Neuronal stem cell (in vitro differentiated cells): ENCODE measurements at regions not wholly inside any gene's neighbourhood (a gene's known extent, or its start where the extent isn't known, plus 50 kb on each side); places are given as distances from the start of the nearest gene placed in this dataset.

ENCODE experiments used
- DNase-seq: peaks from one replicate; pipeline ENCODE4 v3.0.0-alpha.2; 2013; ENCODE audit warnings: low spot score
- H2AFZ ChIP-seq: one replicate; pipeline ENCODE4 v1.6.1; 2013; ENCODE audit warnings: mild to moderate bottlenecking, low read length, inconsistent platforms
- H2AK5ac ChIP-seq: 2 replicates; pipeline ENCODE4 v1.6.1; 2013; ENCODE audit warnings: low read depth, mild to moderate bottlenecking, inconsistent platforms, low read length, moderate library complexity, mixed read lengths
- H2BK120ac ChIP-seq: 2 replicates; pipeline ENCODE4 v1.6.1; 2013; ENCODE audit warnings: low read depth, mild to moderate bottlenecking, inconsistent platforms, low read length, moderate library complexity, mixed read lengths
- H2BK12ac ChIP-seq: one replicate; pipeline ENCODE4 v1.6.1; 2013; ENCODE audit warnings: low read length, inconsistent platforms
- H2BK15ac ChIP-seq: 2 replicates; pipeline ENCODE4 v1.6.1; 2013; ENCODE audit warnings: mild to moderate bottlenecking, low read length, inconsistent platforms, mixed read lengths
- H2BK5ac ChIP-seq: one replicate; pipeline ENCODE4 v1.6.1; 2013; ENCODE audit warnings: inconsistent platforms, mild to moderate bottlenecking, low read length, moderate library complexity
- H3K14ac ChIP-seq: one replicate; pipeline ENCODE4 v1.6.1; 2013; ENCODE audit warnings: low read length, inconsistent platforms
- H3K18ac ChIP-seq: 2 replicates; pipeline ENCODE4 v1.6.1; 2013; ENCODE audit warnings: low read length, inconsistent platforms
- H3K23ac ChIP-seq: 2 replicates; pipeline ENCODE4 v1.6.1; 2013; ENCODE audit warnings: low read depth, mild to moderate bottlenecking, mixed read lengths, low read length, inconsistent platforms; ENCODE audit not compliant: poor library complexity
- H3K27ac ChIP-seq: replicated peaks from 3 replicates; pipeline ENCODE4 v1.5.1; 2013; ENCODE audit warnings: low read length, inconsistent platforms
- H3K27me3 ChIP-seq, 3 experiments: 2 replicates each; pipeline ENCODE4 v1.6.1; 2013; ENCODE audit warnings: low read length in 3 of 3, mild to moderate bottlenecking in 2 of 3, inconsistent platforms in 1 of 3, low read depth in 1 of 3, mixed read lengths in 1 of 3, moderate library complexity in 1 of 3; ENCODE audit not compliant: control insufficient read depth in 3 of 3, insufficient read depth in 3 of 3
- H3K36me3 ChIP-seq, 2 donors: replicated peaks in 1 of 2; 2 replicates each; pipeline ENCODE4 v1.6.1; 2013; ENCODE audit warnings: low read length in 2 of 2; ENCODE audit not compliant: control insufficient read depth in 2 of 2, insufficient read depth in 2 of 2
- H3K4ac ChIP-seq: 2 replicates; pipeline ENCODE4 v1.6.1; 2013; ENCODE audit warnings: inconsistent platforms, mild to moderate bottlenecking, low read length, moderate library complexity
- H3K4me1 ChIP-seq, 2 donors: 1 replicate in 1 of 2; 2 replicates in 1 of 2; pipeline ENCODE4 v1.6.1; 2013; ENCODE audit warnings: low read length in 2 of 2, low read depth in 1 of 2; ENCODE audit not compliant: control insufficient read depth in 2 of 2, insufficient read depth in 1 of 2
- H3K4me2 ChIP-seq: one replicate; pipeline ENCODE4 v1.6.1; 2013; ENCODE audit warnings: mild to moderate bottlenecking, low read length, inconsistent platforms; ENCODE audit not compliant: insufficient read depth, poor library complexity, severe bottlenecking
- H3K4me3 ChIP-seq, 2 donors: 2 replicates each; pipeline ENCODE4 v1.5.1; 2013; ENCODE audit warnings: low read length in 2 of 2, mild to moderate bottlenecking in 2 of 2, inconsistent platforms in 1 of 2, moderate library complexity in 1 of 2
- H3K79me1 ChIP-seq: one replicate; pipeline ENCODE4 v1.6.1; 2013; ENCODE audit warnings: low read depth, mild to moderate bottlenecking, inconsistent platforms, low read length, moderate library complexity
- H3K9ac ChIP-seq: one replicate; pipeline ENCODE4 v1.6.1; 2013; ENCODE audit warnings: mild to moderate bottlenecking, low read depth, low read length, inconsistent platforms; ENCODE audit not compliant: poor library complexity
- H3K9me3 ChIP-seq, 2 donors: replicated peaks in 1 of 2; 2 replicates each; pipeline versions ENCODE3 to v1.6.1; 2013; ENCODE audit warnings: low read length in 2 of 2, mild to moderate bottlenecking in 2 of 2, inconsistent platforms in 1 of 2, low read depth in 1 of 2, mixed read lengths in 1 of 2, moderate library complexity in 1 of 2; ENCODE audit not compliant: control insufficient read depth in 2 of 2, insufficient read depth in 1 of 2
- H4K8ac ChIP-seq: one replicate; pipeline ENCODE4 v1.6.1; 2013; ENCODE audit warnings: low read depth, mild to moderate bottlenecking, inconsistent platforms, low read length, moderate library complexity
- H4K91ac ChIP-seq: one replicate; pipeline ENCODE4 v1.6.1; 2013; ENCODE audit warnings: low read length, low read depth, mild to moderate bottlenecking, inconsistent platforms; ENCODE audit not compliant: poor library complexity
- WGBS, 2 donors: extraction: QIAGEN DNeasy Blood & Tissue Kit; methylation state at CpG; one replicate each; pipeline ENCODE4 v1.1.7; 2013; ENCODE audit warnings: missing lambda C conversion rate in 2 of 2, mixed read lengths in 1 of 2; ENCODE audit not compliant: insufficient read length in 2 of 2, insufficient replicate concordance in 1 of 2; ENCODE audit errors: extremely low coverage in 2 of 2; 5-methylcytosine and 5-hydroxymethylcytosine counted together

- Histone ChIP-seq H2AK5ac (no peak overlapping the region), H3K14ac (no peak overlapping the region), H2BK5ac (no peak overlapping the region), H3K79me1 (no peaks in the 10 kb centered on the region), H3K23ac (no peak overlapping the region), H3K36me3 (no peaks in the 10 kb centered on the region), H3K27ac (no peak overlapping the region), H2BK120ac (no peak overlapping the region), H2AFZ (no peak overlapping the region), H4K91ac (no peak overlapping the region), H2BK12ac (no peak overlapping the region), H3K18ac (no peak overlapping the region), H3K27me3 (no peaks in the 10 kb centered on the region), H2BK15ac (no peak overlapping the region), H3K9me3 (no peaks in the 10 kb centered on the region), H3K4me3 (no peak overlapping the region), H3K4ac (no peak overlapping the region), H4K8ac (no peak overlapping the region), H3K4me2 (no peak overlapping the region), H3K9ac (no peak overlapping the region), H3K4me1 (no peaks in the 10 kb centered on the region)
- no peak for DNase-seq
- WGBS, 2 donors = no CpG with 5 or more reads among the region's 4 CpGs
These were observed 114.0 kb upstream of the HSF2 start for GRCh38 chr6:122285292-122285913.

- no peak overlapping the region for H3K27ac ChIP-seq
- no peaks in the 10 kb centered on the region for H3K9me3 ChIP-seq
- DNase-seq = no peak
- H4K91ac ChIP-seq = no peak overlapping the region
- no peak overlapping the region for H3K9ac ChIP-seq
- no peaks in the 10 kb centered on the region for H3K27me3 ChIP-seq
- no peak overlapping the region for H2BK15ac ChIP-seq
- no peak overlapping the region for H3K4me2 ChIP-seq
- no peak overlapping the region for H2BK5ac ChIP-seq
- no peak overlapping the region for H2AFZ ChIP-seq
- no peaks in the 10 kb centered on the region for H3K4me1 ChIP-seq
- no peak overlapping the region for H3K23ac ChIP-seq
- no peak overlapping the region for H2BK12ac ChIP-seq
- no peaks in the 10 kb centered on the region for H3K79me1 ChIP-seq
- H2AK5ac ChIP-seq = no peak overlapping the region
- H3K14ac ChIP-seq = no peak overlapping the region
- H3K18ac ChIP-seq = no peak overlapping the region
- no peaks in the 10 kb centered on the region for H3K36me3 ChIP-seq
- no peak overlapping the region for H2BK120ac ChIP-seq
- no peak overlapping the region for H4K8ac ChIP-seq
- H3K4me3 ChIP-seq = no peak overlapping the region
- no peak overlapping the region for H3K4ac ChIP-seq
These were observed 112.9 kb upstream of the HSF2 start for GRCh38 chr6:122286512-122286911.

- Histone ChIP-seq H3K79me1 (no peaks in the 10 kb centered on the region), H3K9ac (no peak overlapping the region), H2BK120ac (no peak overlapping the region), H3K23ac (no peak overlapping the region), H2BK15ac (no peak overlapping the region), H2AFZ (peak overlapping the region; percentile 19), H3K27me3 (no peaks in the 10 kb centered on the region), H3K4ac (no peak overlapping the region), H4K91ac (no peak overlapping the region), H3K9me3 (no peaks in the 10 kb centered on the region), H2BK5ac (no peak overlapping the region), H2AK5ac (no peak overlapping the region), H3K4me2 (no peak overlapping the region), H3K27ac (no peak overlapping the region), H3K18ac (no peak overlapping the region), H3K4me3 (no peak overlapping the region), H4K8ac (no peak overlapping the region), H2BK12ac (no peak overlapping the region), H3K36me3 (no peaks in the 10 kb centered on the region), H3K14ac (no peak overlapping the region), H3K4me1 (no peaks in the 10 kb centered on the region)
- WGBS, 2 donors = no CpG with 5 or more reads among the region's 4 CpGs
- no peak for DNase-seq
These were observed 109.5 kb upstream of the HSF2 start for GRCh38 chr6:122289762-122290539.

- Histone ChIP-seq H4K91ac (no peak overlapping the region), H3K4me1 (no peaks in the 10 kb centered on the region), H2AFZ (no peak overlapping the region), H3K9me3 (no peaks in the 10 kb centered on the region), H3K4ac (no peak overlapping the region), H3K9ac (no peak overlapping the region), H3K79me1 (no peaks in the 10 kb centered on the region), H3K27me3 (no peaks in the 10 kb centered on the region), H3K23ac (no peak overlapping the region), H4K8ac (no peak overlapping the region), H2BK15ac (no peak overlapping the region), H3K27ac (no peak overlapping the region), H3K4me3 (no peak overlapping the region), H2AK5ac (no peak overlapping the region), H3K14ac (no peak overlapping the region), H3K4me2 (no peak overlapping the region), H2BK12ac (no peak overlapping the region), H2BK5ac (no peak overlapping the region), H3K18ac (no peak overlapping the region), H3K36me3 (no peaks in the 10 kb centered on the region), H2BK120ac (no peak overlapping the region)
- WGBS, 2 donors = no CpG with 5 or more reads among the region's 2 CpGs
- DNase-seq = no peak
These were observed 102.4 kb upstream of the HSF2 start for GRCh38 chr6:122297010-122297409.
